H1 (cell line): ENCODE measurements at regions not wholly inside any gene's neighbourhood (a gene's known extent, or its start where the extent isn't known, plus 50 kb on each side); places are given as distances from the start of the nearest gene placed in this dataset. TPM values are rescaled to one million over a fixed set of nuclear protein-coding genes. Genes with fewer than 3 reads are reported as not detected.

Experiments used
- MAFK ChIP-seq: IDR thresholded peaks from 2 replicates; pipeline ENCODE4 v1.6.1; 2012; ENCODE audit warnings: low read depth, mild to moderate bottlenecking, improper control_type of control experiment, low read length
- small RNA-seq: library from polyadenylated mRNA; stranded (forward); fragments of <200 nt; extraction: miRNeasy Mini kit (QIAGEN cat#:217004); gene quantifications from one replicate; pipeline ENCODE3, GENCODE V24; 2013; ENCODE audit not compliant: insufficient read depth

DNA sequence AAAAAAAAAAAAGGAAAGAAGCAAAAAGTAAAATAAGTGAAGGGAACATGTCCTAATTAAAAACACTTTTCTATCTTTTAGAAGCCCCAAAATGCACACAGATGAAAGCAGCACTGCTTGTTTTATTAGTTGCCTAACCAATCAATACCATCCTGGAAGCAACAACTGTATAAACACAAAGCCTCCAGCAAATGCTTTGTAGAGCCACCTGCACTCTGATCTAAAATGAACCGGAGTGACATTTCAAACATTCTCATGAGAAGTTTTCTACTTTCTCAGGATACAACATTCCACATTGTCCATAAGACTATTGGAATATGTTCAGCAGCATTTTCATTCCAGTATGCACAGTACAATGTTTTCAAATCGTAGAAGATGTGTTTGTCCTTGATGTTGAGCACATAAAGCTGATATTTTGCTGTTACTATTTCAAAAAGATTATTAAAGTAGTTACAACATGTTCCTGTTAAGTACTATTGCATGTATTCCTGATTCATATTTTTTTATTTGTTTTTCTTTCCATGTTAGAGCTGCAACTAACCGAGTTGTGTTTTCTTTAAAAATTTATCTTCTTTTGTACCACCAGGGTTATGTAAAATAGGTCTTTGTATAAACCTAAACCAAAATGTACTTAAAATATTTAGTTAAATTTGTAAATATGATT is 50.3 kb upstream of the PLSCR5 start (continued):
- TF ChIP-seq MAFK, result no peak

Small RNA genes in the stretch of these regions (small RNA-seq; reads per million reads assigned to genes)
- not detected for gene RNU6-505P
